HepG2 (cell line): ENCODE measurements at regions not wholly inside any gene's neighbourhood (a gene's known extent, or its start where the extent isn't known, plus 50 kb on each side); places are given as distances from the start of the nearest gene placed in this dataset.

ENCODE experiments used
- ATAC-seq: fragments of 200-7000 bp; cut with Tn5 transposase; 3 replicates; pipeline ENCODE4 v1.9.1; 2020; ENCODE audit warnings: mild to moderate bottlenecking, moderate library complexity
- BruUV-seq: library from RNA; stranded (reverse); fragments of 400-500 nt; replicated peaks from 2 replicates; lab custom pipeline; 2021; lab: Mats Ljungman, UMichigan
- CTCF ChIA-PET: fragments of 300-600 bp; formaldehyde crosslinking; extraction: SDS; loops from one replicate; lab custom pipeline; 2021; ENCODE audit warnings: low total read pairs, inconsistent platforms, low intra/inter-chr PET ratio; lab: Yijun Ruan, JAX
- POLR2A ChIA-PET: fragments of 350-600 bp; sonication (Branson Sonifier 250); formaldehyde crosslinking; loops from one replicate; lab custom pipeline; 2020; ENCODE audit warnings: antibody characterized with exemption, inconsistent platforms; lab: Yijun Ruan, JAX
- DNase-seq: peaks from one replicate; pipeline ENCODE4 v3.0.0-alpha.2; 2015; ENCODE audit warnings: low spot score
- FAIRE-seq: peaks from 3 replicates; lab custom pipeline; 2011; peaks lifted over from hg19 to GRCh38; lab: Jason Lieb, UNC
- H2AFZ ChIP-seq: one replicate; pipeline ENCODE4 v1.6.1; 2011; ENCODE audit warnings: low read length, inconsistent platforms
- H3K27ac ChIP-seq: fragments of 300-600 bp; 3 replicates; pipeline ENCODE4 v1.8.0; 2011; ENCODE audit warnings: mixed run types, mild to moderate bottlenecking, mixed read lengths, low read length, inconsistent platforms; ENCODE audit not compliant: insufficient read depth; ENCODE audit errors: extremely low read length
- H3K27me3 ChIP-seq, 2 experiments: fragments of 200-600 bp in 1 of 2; 2 replicates in 1 of 2; 3 replicates in 1 of 2; pipeline versions ENCODE4 v1.6.0 to v1.8.0; 2011; ENCODE audit warnings: low read length in 2 of 2, mild to moderate bottlenecking in 2 of 2, moderate library complexity in 2 of 2, inconsistent platforms in 1 of 2; ENCODE audit not compliant: insufficient read depth in 2 of 2, control insufficient read depth in 1 of 2
- H3K36me3 ChIP-seq, 2 experiments: fragments of 200-600 bp in 1 of 2; replicated peaks in 1 of 2; 2 replicates in 1 of 2; 3 replicates in 1 of 2; pipeline versions ENCODE4 v1.5.1 to v1.8.0; 2011; ENCODE audit warnings: low read length in 2 of 2, inconsistent platforms in 1 of 2; ENCODE audit not compliant: insufficient read depth in 2 of 2, control insufficient read depth in 1 of 2
- H3K4me1 ChIP-seq: 2 replicates; pipeline ENCODE4 v1.5.1; 2012; ENCODE audit warnings: low read length, inconsistent platforms; ENCODE audit not compliant: insufficient read depth
- H3K4me2 ChIP-seq: 2 replicates; pipeline ENCODE4 v1.6.0; 2011; ENCODE audit warnings: low read depth, low read length, inconsistent platforms
- H3K4me3 ChIP-seq, 3 experiments: fragments of 200-600 bp in 1 of 3; sonication (generic), shearing (Covaris generic) in 1 of 3; replicated peaks in 1 of 3; 2 replicates each; pipeline ENCODE4 v1.5.1; 2011 to 2016; ENCODE audit warnings: low read length in 3 of 3, inconsistent platforms in 2 of 3, low read depth in 2 of 3, mild to moderate bottlenecking in 2 of 3, control low read depth in 1 of 3, mixed read lengths in 1 of 3; ENCODE audit not compliant: insufficient read depth in 1 of 3
- H3K79me2 ChIP-seq: one replicate; pipeline ENCODE4 v1.6.1; 2011; ENCODE audit warnings: low read length, inconsistent platforms; ENCODE audit not compliant: insufficient read depth
- H3K9ac ChIP-seq: 2 replicates; pipeline ENCODE4 v1.6.0; 2011; ENCODE audit warnings: mild to moderate bottlenecking, low read depth, low read length, inconsistent platforms; ENCODE audit not compliant: insufficient read depth
- H3K9me3 ChIP-seq: 2 replicates; pipeline ENCODE4 v1.5.1; 2012; ENCODE audit warnings: mild to moderate bottlenecking, low read length
- H4K20me1 ChIP-seq: 2 replicates; pipeline ENCODE4 v1.6.0; 2011; ENCODE audit warnings: inconsistent platforms, mild to moderate bottlenecking, low read length, moderate library complexity; ENCODE audit not compliant: insufficient read depth
- ARNTL ChIP-seq: sonication (generic); formaldehyde crosslinking; IDR thresholded peaks from 2 replicates; pipeline ENCODE4 v1.4.0; 2020; ENCODE audit warnings: mild to moderate bottlenecking, missing genetic modification reagents
- EHMT2 ChIP-seq: fragments of 200-600 bp; sonication (generic); IDR thresholded peaks from 2 replicates; pipeline ENCODE4 v1.7.0; 2017; ENCODE audit warnings: antibody characterized with exemption, low read depth, low read length, borderline replicate concordance
- ERF ChIP-seq: IDR thresholded peaks from 2 replicates; pipeline ENCODE4 v1.6.1; 2018; ENCODE audit warnings: missing biosample characterization, missing genetic modification reagents
- KLF9 ChIP-seq: IDR thresholded peaks from 2 replicates; pipeline ENCODE4 v1.6.1; 2016; ENCODE audit warnings: low read depth
- KMT2A ChIP-seq: sonication (generic); formaldehyde crosslinking; IDR thresholded peaks from 2 replicates; pipeline ENCODE4 v1.4.0; 2020; ENCODE audit warnings: missing genetic modification reagents
- NPAS2 ChIP-seq: sonication (generic); formaldehyde crosslinking; IDR thresholded peaks from 2 replicates; pipeline ENCODE4 v1.8.0; 2022; ENCODE audit warnings: mild to moderate bottlenecking, missing genetic modification reagents, borderline replicate concordance
- SCMH1 ChIP-seq: sonication (generic); formaldehyde crosslinking; IDR thresholded peaks from 2 replicates; pipeline ENCODE4 v1.9.0; 2021; ENCODE audit warnings: missing genetic modification reagents, mild to moderate bottlenecking, borderline replicate concordance
- SMAD9 ChIP-seq: sonication (generic); formaldehyde crosslinking; IDR thresholded peaks from 2 replicates; pipeline ENCODE4 v1.5.1; 2020; ENCODE audit warnings: mild to moderate bottlenecking, missing genetic modification reagents
- SRSF9 ChIP-seq: fragments of 200-400 bp; formaldehyde crosslinking; IDR thresholded peaks from 2 replicates; pipeline ENCODE4 v1.6.1; 2018; ENCODE audit warnings: borderline replicate concordance, mild to moderate bottlenecking, low read depth, low read length; ENCODE audit not compliant: insufficient read depth, poor library complexity, severe bottlenecking
- XBP1 ChIP-seq: sonication (generic); formaldehyde crosslinking; IDR thresholded peaks from 2 replicates; pipeline ENCODE4 v1.5.0; 2020; ENCODE audit warnings: missing genetic modification reagents
- ZNF468 ChIP-seq: sonication (generic); formaldehyde crosslinking; IDR thresholded peaks from 2 replicates; pipeline ENCODE4 v1.8.0; 2022; ENCODE audit warnings: mild to moderate bottlenecking, moderate library complexity, missing genetic modification reagents
- ZNF567 ChIP-seq: sonication (generic); formaldehyde crosslinking; IDR thresholded peaks from 2 replicates; pipeline ENCODE4 v1.8.1; 2023; ENCODE audit warnings: mild to moderate bottlenecking, missing genetic modification reagents, borderline replicate concordance
- ZNF709 ChIP-seq: sonication (generic); formaldehyde crosslinking; IDR thresholded peaks from 2 replicates; pipeline ENCODE4 v1.5.0; 2020; ENCODE audit warnings: mild to moderate bottlenecking, missing genetic modification reagents
- ZSCAN30 ChIP-seq: sonication (generic); formaldehyde crosslinking; IDR thresholded peaks from 2 replicates; pipeline ENCODE4 v1.5.0; 2020; ENCODE audit warnings: mild to moderate bottlenecking, missing genetic modification reagents
- WGBS: methylation state at CpG from one replicate; pipeline ENCODE4 v1.1.6; 2017; ENCODE audit warnings: low lambda C conversion rate; 5-methylcytosine and 5-hydroxymethylcytosine counted together
- in situ Hi-C: cut with HindIII; loops from 2 replicates; pipeline ENCODE4 v1.10.0; 2017; ENCODE audit warnings: low pct_unique_long_range_greater_than_20kb; ENCODE audit not compliant: extremely low pct_ligation_motif_present
- intact Hi-C: fragments of 100-400 bp; cut with micrococcal nuclease; formaldehyde crosslinking; loops from one replicate; pipeline ENCODE4 v1.10.0; 2022; ENCODE audit not compliant: unreplicated experiment
- TF ChIP-seq, protein P1 (sequence below): sonication (generic); formaldehyde crosslinking; IDR thresholded peaks from 2 replicates; pipeline ENCODE4 v1.4.0; 2020; ENCODE audit warnings: mild to moderate bottlenecking, missing genetic modification reagents
- TF ChIP-seq, protein P2 (sequence below): sonication (generic); formaldehyde crosslinking; IDR thresholded peaks from 2 replicates; pipeline ENCODE4 v1.4.0; 2020; ENCODE audit warnings: mild to moderate bottlenecking, missing genetic modification reagents

DNA sequence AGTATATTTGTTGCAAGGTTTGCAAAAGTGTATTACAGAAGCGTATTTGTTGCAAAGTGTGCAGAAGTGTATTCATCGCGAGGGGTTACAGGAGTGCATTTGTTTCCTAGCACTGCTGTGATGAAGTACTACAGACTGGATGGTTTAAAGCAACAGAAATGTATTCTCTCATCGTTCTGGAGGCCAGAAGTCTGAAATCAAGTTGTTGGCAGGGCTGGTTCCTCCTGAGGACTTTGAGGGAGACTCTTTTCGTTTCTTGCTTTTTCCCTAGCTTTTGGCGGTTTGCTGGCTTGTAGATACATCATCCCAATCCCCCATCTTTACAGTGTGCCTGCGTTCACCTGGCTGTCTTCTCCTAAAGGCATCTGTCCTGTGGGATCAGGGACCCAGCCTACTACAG lies 127.9 kb upstream of the USP29 start:
- peaks cover 30% of the 10 kb centered on the region; the same call in 1 of the 2 replicates for H3K4me1 ChIP-seq
- no peaks in the 10 kb centered on the region for H3K36me3 ChIP-seq
- H3K27ac ChIP-seq = no peak overlapping the region
- in situ Hi-C loops = no loop called here
- H3K4me3 ChIP-seq = no peak overlapping the region
- DNase-seq (no peak), FAIRE-seq (no peak), ATAC-seq (no peak)
- no peak overlapping the region for H3K9ac ChIP-seq
- no peaks in the 10 kb centered on the region for H3K27me3 ChIP-seq
- BruUV-seq = no TSS peak
- 61% methylated on average over 7 of the region's 7 CpGs for WGBS
- no peaks in the 10 kb centered on the region for H4K20me1 ChIP-seq
- H3K79me2 ChIP-seq = no peaks in the 10 kb centered on the region
- H3K4me2 ChIP-seq = no peak overlapping the region
- CTCF ChIA-PET = no interaction called here
- no peak overlapping the region for H2AFZ ChIP-seq
- intact Hi-C loops = no loop called here
- H3K9me3 ChIP-seq = no peaks in the 10 kb centered on the region
- no peak for TF ChIP-seq ERF (CRISPR knock-in tag)
- no peak for TF ChIP-seq SMAD9 (CRISPR knock-in tag)
- TF ChIP-seq, protein P1, sequence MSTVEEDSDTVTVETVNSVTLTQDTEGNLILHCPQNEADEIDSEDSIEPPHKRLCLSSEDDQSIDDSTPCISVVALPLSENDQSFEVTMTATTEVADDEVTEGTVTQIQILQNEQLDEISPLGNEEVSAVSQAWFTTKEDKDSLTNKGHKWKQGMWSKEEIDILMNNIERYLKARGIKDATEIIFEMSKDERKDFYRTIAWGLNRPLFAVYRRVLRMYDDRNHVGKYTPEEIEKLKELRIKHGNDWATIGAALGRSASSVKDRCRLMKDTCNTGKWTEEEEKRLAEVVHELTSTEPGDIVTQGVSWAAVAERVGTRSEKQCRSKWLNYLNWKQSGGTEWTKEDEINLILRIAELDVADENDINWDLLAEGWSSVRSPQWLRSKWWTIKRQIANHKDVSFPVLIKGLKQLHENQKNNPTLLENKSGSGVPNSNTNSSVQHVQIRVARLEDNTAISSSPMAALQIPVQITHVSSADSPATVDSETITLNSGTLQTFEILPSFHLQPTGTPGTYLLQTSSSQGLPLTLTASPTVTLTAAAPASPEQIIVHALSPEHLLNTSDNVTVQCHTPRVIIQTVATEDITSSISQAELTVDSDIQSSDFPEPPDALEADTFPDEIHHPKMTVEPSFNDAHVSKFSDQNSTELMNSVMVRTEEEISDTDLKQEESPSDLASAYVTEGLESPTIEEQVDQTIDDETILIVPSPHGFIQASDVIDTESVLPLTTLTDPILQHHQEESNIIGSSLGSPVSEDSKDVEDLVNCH (CRISPR knock-in tag) = no peak
- TF ChIP-seq ARNTL (CRISPR knock-in tag) = no peak
- no peak for TF ChIP-seq XBP1
- no peak for TF ChIP-seq SCMH1 (CRISPR knock-in tag)
- no peak for TF ChIP-seq ZNF709 (CRISPR knock-in tag)
- TF ChIP-seq SRSF9 = no peak
- no peak for TF ChIP-seq ZNF468
- TF ChIP-seq NPAS2 = no peak
- TF ChIP-seq, protein P2, sequence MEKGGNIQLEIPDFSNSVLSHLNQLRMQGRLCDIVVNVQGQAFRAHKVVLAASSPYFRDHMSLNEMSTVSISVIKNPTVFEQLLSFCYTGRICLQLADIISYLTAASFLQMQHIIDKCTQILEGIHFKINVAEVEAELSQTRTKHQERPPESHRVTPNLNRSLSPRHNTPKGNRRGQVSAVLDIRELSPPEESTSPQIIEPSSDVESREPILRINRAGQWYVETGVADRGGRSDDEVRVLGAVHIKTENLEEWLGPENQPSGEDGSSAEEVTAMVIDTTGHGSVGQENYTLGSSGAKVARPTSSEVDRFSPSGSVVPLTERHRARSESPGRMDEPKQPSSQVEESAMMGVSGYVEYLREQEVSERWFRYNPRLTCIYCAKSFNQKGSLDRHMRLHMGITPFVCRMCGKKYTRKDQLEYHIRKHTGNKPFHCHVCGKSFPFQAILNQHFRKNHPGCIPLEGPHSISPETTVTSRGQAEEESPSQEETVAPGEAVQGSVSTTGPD (CRISPR knock-in tag) = no peak
- no peak for TF ChIP-seq ZSCAN30 (CRISPR knock-in tag)
- TF ChIP-seq EHMT2 = no peak
- TF ChIP-seq ZNF567 (CRISPR knock-in tag) = no peak
- TF ChIP-seq KMT2A = no peak
- no peak for TF ChIP-seq KLF9 (CRISPR knock-in tag)
- POLR2A ChIA-PET = interaction anchor here (1.0 kb wide), 1 partner anchor 17 kb away, joined by 7 read pairs; no protein-coding TSS in a partner anchor
